ENCODE measurements at regions not wholly inside any gene's neighbourhood (a gene's known extent, or its start where the extent isn't known, plus 50 kb on each side); places are given as distances from the start of the nearest gene placed in this dataset.
"Not testable (repeated sequence)": the region's sequence is repeated elsewhere in the genome, so short reads cannot be mapped to it uniquely, and the experiment has no call there.

DNA sequence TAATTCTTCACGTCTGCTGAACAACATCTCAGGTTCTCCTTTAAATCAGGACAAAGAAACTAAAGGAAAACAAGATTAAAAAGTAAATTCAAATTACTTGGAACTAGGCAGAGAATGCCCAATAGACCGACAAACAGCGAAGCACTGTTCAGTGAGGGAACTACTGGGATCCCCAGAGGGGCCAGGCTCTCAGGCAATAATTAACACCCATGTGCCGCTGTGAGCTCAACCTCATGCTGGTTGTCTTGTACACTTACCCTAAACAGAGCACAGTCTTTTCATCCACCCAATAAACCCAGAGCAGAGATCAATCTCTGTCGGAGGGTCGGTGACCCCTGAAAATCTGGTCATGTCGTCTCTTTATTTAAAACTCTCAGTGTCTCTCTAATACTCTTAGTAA lies 229.9 kb upstream of the CRIM1 start:
- Histone ChIP-seq H3K27ac (ENCODE audit: low read depth, low read length) (no peak overlapping the region), H3K4me3 (ENCODE audit: low read depth, low read length) (no peak overlapping the region), H3K27me3 (ENCODE audit: insufficient read depth, low read length) (peaks cover 6% of the 10 kb centered on the region; the same call in 1 of the 2 replicates), H2AFZ (ENCODE audit: low read length, unreplicated experiment) (no peak overlapping the region), H3K79me2 (ENCODE audit: control insufficient read depth, insufficient read depth, low read length, unreplicated experiment) (no peaks in the 10 kb centered on the region), H3K36me3 (ENCODE audit: insufficient read depth, low read length) (no peaks in the 10 kb centered on the region), H3K4me1 (ENCODE audit: control insufficient read depth, insufficient read depth, low read length, unreplicated experiment) (no peaks in the 10 kb centered on the region)

DNA sequence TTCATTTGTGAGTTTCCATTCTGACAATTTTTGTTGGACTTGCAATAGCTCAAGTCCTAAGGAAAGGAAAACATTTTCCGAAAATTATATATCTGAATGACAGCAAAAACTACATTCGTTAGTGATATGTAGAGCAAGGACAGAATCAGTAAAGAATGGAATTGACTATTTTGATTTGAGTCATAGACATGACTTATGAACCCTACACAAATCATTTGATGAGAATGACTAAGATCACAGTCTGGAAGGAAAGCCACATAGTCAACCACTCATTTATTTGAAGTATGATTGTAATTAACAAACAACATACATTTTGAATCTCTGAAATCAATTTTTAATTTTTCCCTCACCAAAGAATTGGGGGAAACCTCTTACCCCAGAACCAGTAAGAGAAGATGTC lies 231.6 kb upstream of the CRIM1 start:
- no peak overlapping the region for H3K4me3 ChIP-seq (ENCODE audit: low read depth, low read length)
- H3K4me1 ChIP-seq (ENCODE audit: control insufficient read depth, insufficient read depth, low read length, unreplicated experiment): no peaks in the 10 kb centered on the region
- peaks cover 6% of the 10 kb centered on the region; the same call in 1 of the 2 replicates for H3K27me3 ChIP-seq (ENCODE audit: insufficient read depth, low read length)
- H3K36me3 ChIP-seq (ENCODE audit: insufficient read depth, low read length): no peaks in the 10 kb centered on the region
- no peak overlapping the region for H2AFZ ChIP-seq (ENCODE audit: low read length, unreplicated experiment)
- no peaks in the 10 kb centered on the region for H3K79me2 ChIP-seq (ENCODE audit: control insufficient read depth, insufficient read depth, low read length, unreplicated experiment)
- no peak overlapping the region for H3K27ac ChIP-seq (ENCODE audit: low read depth, low read length)

DNA sequence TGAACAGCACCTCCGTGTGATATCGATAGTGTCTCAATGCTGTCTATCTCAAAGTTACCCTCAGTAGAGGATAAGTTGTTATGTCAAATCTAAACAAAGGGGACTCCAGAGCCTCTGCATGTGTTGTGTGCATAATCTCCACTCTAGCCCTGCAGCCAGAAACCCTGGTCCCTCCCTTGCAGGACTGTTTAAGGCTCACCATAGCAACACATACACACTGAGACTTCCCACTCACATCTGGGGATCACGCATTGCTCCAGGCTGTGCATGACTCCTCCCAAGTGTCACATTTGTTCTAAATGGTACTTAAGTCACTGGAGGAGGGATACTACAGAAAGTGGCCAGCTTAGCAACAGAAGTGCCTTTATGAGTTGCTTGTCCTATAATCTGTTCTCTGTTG lies 258.6 kb upstream of the CRIM1 start:
- Histone ChIP-seq H3K79me2 (ENCODE audit: control insufficient read depth, insufficient read depth, low read length, unreplicated experiment) (no peaks in the 10 kb centered on the region), H2AFZ (ENCODE audit: low read length, unreplicated experiment) (no peak overlapping the region), H3K4me3 (ENCODE audit: low read depth, low read length) (no peak overlapping the region), H3K27ac (ENCODE audit: low read depth, low read length) (no peak overlapping the region), H3K27me3 (ENCODE audit: insufficient read depth, low read length) (no peaks in the 10 kb centered on the region), H3K36me3 (ENCODE audit: insufficient read depth, low read length) (no peaks in the 10 kb centered on the region), H3K4me1 (ENCODE audit: control insufficient read depth, insufficient read depth, low read length, unreplicated experiment) (no peaks in the 10 kb centered on the region)

DNA sequence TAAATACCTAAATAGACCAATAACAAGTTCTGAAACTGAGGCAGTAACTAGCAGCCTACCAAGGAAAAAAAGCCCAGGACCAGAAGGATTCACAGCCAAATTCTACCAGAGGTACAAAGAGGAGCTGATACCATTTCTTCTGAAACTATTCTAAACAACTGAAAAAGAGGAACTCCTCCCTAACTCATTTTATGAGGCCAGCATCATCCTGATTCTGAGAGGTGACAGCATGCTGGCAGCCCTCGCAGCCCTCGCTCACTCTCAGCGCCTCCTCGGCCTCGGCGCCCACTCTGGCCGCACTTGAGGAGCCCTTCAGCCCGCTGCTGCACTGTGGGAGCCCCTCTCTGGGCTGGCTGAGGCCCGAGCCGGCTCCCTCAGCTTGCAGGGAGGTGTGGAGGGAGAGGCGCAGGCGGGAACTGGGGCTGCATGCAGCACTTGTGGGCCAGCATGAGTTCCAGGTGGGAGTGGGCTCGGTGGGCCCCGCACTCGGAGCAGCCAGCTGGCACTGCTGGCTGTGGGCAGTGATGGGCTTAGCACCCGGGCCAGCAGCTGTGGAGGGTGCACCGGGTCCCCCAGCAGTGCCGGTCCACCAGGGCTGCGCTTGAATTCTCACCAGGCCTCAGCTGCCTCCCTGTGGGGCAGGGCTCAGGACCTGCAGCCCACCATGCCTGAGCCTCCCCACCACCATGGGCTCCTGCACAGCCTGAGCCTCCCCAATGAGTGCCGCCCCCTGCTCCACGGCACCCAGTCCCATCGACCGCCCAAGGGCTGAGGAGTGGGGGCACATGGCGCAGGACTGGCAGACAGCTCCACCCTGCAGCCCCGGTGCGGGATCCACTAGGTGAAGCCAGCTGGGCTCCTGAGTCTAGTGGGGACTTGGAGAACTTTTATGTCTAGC lies 263.5 kb upstream of the CRIM1 start:
- not testable (repeated sequence) for H3K4me1 ChIP-seq (ENCODE audit: control insufficient read depth, insufficient read depth, low read length, unreplicated experiment); H3K36me3 ChIP-seq (ENCODE audit: insufficient read depth, low read length); H3K27ac ChIP-seq (ENCODE audit: low read depth, low read length); H3K79me2 ChIP-seq (ENCODE audit: control insufficient read depth, insufficient read depth, low read length, unreplicated experiment); H3K27me3 ChIP-seq (ENCODE audit: insufficient read depth, low read length); H3K4me3 ChIP-seq (ENCODE audit: low read depth, low read length); H2AFZ ChIP-seq (ENCODE audit: low read length, unreplicated experiment)

DNA sequence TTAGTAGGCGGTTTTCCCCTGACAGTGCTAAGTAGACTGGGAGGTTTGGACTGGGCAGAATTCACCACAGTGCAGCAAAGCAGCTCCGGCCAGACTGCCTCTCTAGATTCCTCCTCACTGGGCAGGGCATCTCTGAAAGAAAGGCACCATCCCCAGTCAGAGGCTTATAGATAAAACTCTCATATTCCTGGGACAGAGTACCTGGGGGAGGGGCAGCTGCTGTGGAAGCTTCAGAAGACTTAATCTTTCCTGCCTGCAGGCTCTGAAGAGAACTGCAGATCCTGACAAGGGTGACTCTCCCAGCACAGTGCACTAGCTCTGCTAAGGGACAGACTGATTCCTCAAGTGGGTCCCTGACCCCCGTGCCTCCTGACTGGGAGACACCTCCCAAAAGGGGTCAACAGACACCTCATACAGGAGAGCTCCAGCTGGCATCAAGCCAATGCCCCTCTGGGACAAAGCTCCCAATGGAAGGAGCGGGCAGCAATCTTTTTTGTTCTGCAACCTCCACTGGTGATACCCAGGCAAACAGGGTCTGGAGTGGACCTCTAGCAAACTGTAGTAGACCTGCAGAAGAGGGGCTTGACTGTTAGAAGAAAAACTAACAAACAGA lies 266.8 kb upstream of the CRIM1 start:
- Histone ChIP-seq H3K36me3 (ENCODE audit: insufficient read depth, low read length) (no peaks in the 10 kb centered on the region), H2AFZ (ENCODE audit: low read length, unreplicated experiment) (no peak overlapping the region), H3K27ac (ENCODE audit: low read depth, low read length) (no peak overlapping the region), H3K4me3 (ENCODE audit: low read depth, low read length) (no peak overlapping the region), H3K79me2 (ENCODE audit: control insufficient read depth, insufficient read depth, low read length, unreplicated experiment) (no peaks in the 10 kb centered on the region), H3K4me1 (ENCODE audit: control insufficient read depth, insufficient read depth, low read length, unreplicated experiment) (no peaks in the 10 kb centered on the region), H3K27me3 (ENCODE audit: insufficient read depth, low read length) (no peaks in the 10 kb centered on the region)

DNA sequence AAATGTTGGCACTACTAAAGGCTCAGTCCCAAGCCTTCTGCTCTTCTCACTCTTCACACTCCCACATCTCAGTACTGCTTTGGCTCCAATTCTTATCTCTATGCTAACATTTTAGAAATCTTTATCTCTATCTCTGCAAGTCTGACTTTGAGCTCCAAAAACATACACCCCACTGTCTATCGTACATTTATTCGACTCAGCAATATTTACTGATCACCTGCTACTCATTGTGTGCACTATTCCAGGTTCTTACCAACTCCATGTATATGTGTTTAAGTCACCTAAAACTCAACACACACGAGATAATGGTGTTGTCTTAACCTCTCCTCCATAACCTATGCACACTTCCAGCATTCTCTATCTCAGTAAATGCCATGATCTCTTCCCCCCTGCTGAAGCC lies 268.2 kb upstream of the CRIM1 start:
- no peak overlapping the region for H2AFZ ChIP-seq (ENCODE audit: low read length, unreplicated experiment)
- H3K36me3 ChIP-seq (ENCODE audit: insufficient read depth, low read length): no peaks in the 10 kb centered on the region
- H3K27me3 ChIP-seq (ENCODE audit: insufficient read depth, low read length): no peaks in the 10 kb centered on the region
- no peak overlapping the region for H3K27ac ChIP-seq (ENCODE audit: low read depth, low read length)
- no peaks in the 10 kb centered on the region for H3K4me1 ChIP-seq (ENCODE audit: control insufficient read depth, insufficient read depth, low read length, unreplicated experiment)
- no peak overlapping the region for H3K4me3 ChIP-seq (ENCODE audit: low read depth, low read length)
- no peaks in the 10 kb centered on the region for H3K79me2 ChIP-seq (ENCODE audit: control insufficient read depth, insufficient read depth, low read length, unreplicated experiment)

DNA sequence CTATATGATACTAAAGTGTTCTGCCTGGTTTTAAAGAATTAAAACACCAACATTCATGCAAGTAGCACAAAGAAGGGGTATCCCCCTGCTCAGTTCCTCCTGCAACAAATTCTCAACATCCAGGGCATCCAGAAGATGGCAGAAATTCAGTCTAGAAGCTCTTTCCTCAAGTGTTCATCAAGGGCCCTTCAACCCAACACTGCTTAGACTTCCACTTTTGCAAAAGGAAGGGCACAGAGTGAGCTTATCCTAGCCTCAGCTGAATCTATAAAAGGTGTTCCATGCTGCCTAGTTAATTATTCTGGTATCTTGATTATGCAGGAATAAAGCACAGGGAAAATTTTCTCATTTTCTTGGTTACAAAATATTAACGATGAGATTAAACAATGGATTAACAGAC lies 275.8 kb upstream of the CRIM1 start:
- Histone ChIP-seq H2AFZ (ENCODE audit: low read length, unreplicated experiment) (no peak overlapping the region), H3K27me3 (ENCODE audit: insufficient read depth, low read length) (no peaks in the 10 kb centered on the region), H3K79me2 (ENCODE audit: control insufficient read depth, insufficient read depth, low read length, unreplicated experiment) (no peaks in the 10 kb centered on the region), H3K36me3 (ENCODE audit: insufficient read depth, low read length) (no peaks in the 10 kb centered on the region), H3K27ac (ENCODE audit: low read depth, low read length) (no peak overlapping the region), H3K4me1 (ENCODE audit: control insufficient read depth, insufficient read depth, low read length, unreplicated experiment) (no peaks in the 10 kb centered on the region), H3K4me3 (ENCODE audit: low read depth, low read length) (no peak overlapping the region)

DNA sequence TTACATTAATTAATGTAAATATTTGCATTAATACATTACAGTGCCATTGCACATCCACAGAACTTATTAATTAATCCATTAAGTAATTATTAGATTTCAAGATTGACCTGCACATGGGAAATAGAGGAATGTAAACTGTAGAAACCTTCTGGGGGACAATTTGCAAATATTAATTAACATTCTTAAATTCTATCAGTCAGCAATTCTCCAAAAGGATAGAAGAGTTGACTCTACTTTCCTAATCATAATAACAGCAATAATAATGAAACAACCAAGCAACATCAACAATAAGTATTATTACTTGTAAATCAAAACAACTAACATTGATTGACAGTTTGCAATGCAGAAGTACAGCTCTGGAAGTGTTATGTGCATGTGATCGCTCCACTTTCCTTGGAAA lies 281.6 kb upstream of the CRIM1 start:
- Histone ChIP-seq H3K4me1 (ENCODE audit: control insufficient read depth, insufficient read depth, low read length, unreplicated experiment) (no peaks in the 10 kb centered on the region), H3K27me3 (ENCODE audit: insufficient read depth, low read length) (no peaks in the 10 kb centered on the region), H3K4me3 (ENCODE audit: low read depth, low read length) (no peak overlapping the region), H2AFZ (ENCODE audit: low read length, unreplicated experiment) (no peak overlapping the region), H3K79me2 (ENCODE audit: control insufficient read depth, insufficient read depth, low read length, unreplicated experiment) (no peaks in the 10 kb centered on the region), H3K36me3 (ENCODE audit: insufficient read depth, low read length) (no peaks in the 10 kb centered on the region), H3K27ac (ENCODE audit: low read depth, low read length) (no peak overlapping the region)

DNA sequence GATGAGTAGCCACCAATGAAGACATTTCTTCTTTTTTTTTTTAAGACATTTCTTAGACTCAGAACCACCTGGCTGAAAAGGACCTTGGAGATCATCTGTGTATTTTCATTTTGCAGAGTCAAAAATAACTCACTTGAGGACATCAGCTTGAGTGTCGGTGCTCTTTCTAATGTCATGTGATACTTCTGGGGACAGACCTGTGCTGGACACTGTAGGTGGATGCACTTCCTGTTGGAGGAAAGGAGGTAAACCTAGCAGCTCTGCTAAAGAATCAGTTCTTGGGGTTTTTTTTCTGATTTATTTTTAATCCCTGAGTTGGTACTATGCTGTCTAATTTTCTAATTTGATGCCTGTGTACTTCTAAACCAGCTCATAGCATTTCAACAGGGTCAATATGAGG lies 283.9 kb upstream of the CRIM1 start:
- no peak overlapping the region for H3K4me3 ChIP-seq (ENCODE audit: low read depth, low read length)
- H2AFZ ChIP-seq (ENCODE audit: low read length, unreplicated experiment): no peak overlapping the region
- no peaks in the 10 kb centered on the region for H3K79me2 ChIP-seq (ENCODE audit: control insufficient read depth, insufficient read depth, low read length, unreplicated experiment)
- no peaks in the 10 kb centered on the region for H3K4me1 ChIP-seq (ENCODE audit: control insufficient read depth, insufficient read depth, low read length, unreplicated experiment)
- H3K27me3 ChIP-seq (ENCODE audit: insufficient read depth, low read length): no peaks in the 10 kb centered on the region
- H3K27ac ChIP-seq (ENCODE audit: low read depth, low read length): no peak overlapping the region
- H3K36me3 ChIP-seq (ENCODE audit: insufficient read depth, low read length): no peaks in the 10 kb centered on the region

DNA sequence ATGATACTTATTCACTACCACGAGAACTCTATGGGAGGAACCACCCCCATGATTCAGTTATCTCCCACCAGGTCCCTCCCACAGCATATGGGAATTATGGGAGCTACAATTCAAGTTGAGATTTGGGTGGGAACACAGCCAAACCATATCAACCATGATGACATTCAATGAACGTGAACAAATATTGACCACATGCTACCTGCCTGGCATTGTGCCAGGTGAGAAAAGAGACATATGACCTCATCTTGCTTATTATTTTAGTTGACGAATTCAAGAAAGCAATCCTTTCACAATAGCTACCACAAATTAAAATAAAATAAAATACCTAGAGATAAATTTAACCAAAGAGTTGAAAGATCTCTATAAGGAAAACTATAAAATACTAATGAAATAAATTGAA lies 286.5 kb upstream of the CRIM1 start:
- Histone ChIP-seq H3K4me1 (ENCODE audit: control insufficient read depth, insufficient read depth, low read length, unreplicated experiment) (no peaks in the 10 kb centered on the region), H3K27ac (ENCODE audit: low read depth, low read length) (no peak overlapping the region), H2AFZ (ENCODE audit: low read length, unreplicated experiment) (no peak overlapping the region), H3K27me3 (ENCODE audit: insufficient read depth, low read length) (no peaks in the 10 kb centered on the region), H3K79me2 (ENCODE audit: control insufficient read depth, insufficient read depth, low read length, unreplicated experiment) (no peaks in the 10 kb centered on the region), H3K4me3 (ENCODE audit: low read depth, low read length) (no peak overlapping the region), H3K36me3 (ENCODE audit: insufficient read depth, low read length) (no peaks in the 10 kb centered on the region)

DNA sequence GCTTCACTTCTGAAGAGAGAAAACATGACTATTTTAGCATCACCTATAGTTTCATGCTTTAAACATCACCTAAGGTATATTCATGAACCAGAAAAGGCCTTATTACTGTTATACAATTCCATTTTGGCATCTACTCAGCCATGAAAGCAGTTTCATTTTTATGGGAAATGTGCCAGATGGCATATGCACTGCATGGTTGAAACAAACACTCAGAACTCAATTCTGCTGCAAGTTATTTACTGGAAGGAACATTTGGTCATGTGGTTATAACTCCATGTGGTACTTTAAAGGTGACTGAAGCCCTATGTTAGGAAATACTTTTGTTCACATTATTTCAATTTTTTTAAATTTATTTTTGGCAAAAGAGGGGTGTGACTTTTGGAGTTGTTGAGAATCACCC lies 287.5 kb upstream of the CRIM1 start:
- Histone ChIP-seq H3K79me2 (ENCODE audit: control insufficient read depth, insufficient read depth, low read length, unreplicated experiment) (no peaks in the 10 kb centered on the region), H3K27me3 (ENCODE audit: insufficient read depth, low read length) (no peaks in the 10 kb centered on the region), H3K4me1 (ENCODE audit: control insufficient read depth, insufficient read depth, low read length, unreplicated experiment) (no peaks in the 10 kb centered on the region)

More for the DNA sequence above, 287.5 kb upstream of the CRIM1 start:
- H3K27ac ChIP-seq (ENCODE audit: low read depth, low read length): no peak overlapping the region
- H3K36me3 ChIP-seq (ENCODE audit: insufficient read depth, low read length): no peaks in the 10 kb centered on the region
- H3K4me3 ChIP-seq (ENCODE audit: low read depth, low read length): no peak overlapping the region
- H2AFZ ChIP-seq (ENCODE audit: low read length, unreplicated experiment): no peak overlapping the region
